ENCODE measurements at regions not wholly inside any gene's neighbourhood (a gene's known extent, or its start where the extent isn't known, plus 50 kb on each side); places are given as distances from the start of the nearest gene placed in this dataset.

- TF ChIP-seq CREB1 (IDR thresholded peaks at IDR 0.05; ENCODE audit: low read depth) (no peak), ZBTB7A (IDR thresholded peaks at IDR 0.05; ENCODE audit: low read depth) (no peak), TCF12 (IDR thresholded peaks at IDR 0.05; ENCODE audit: low read depth) (no peak), RAD21 (IDR thresholded peaks at IDR 0.05; ENCODE audit: low read depth) (no peak), TAF1 (IDR thresholded peaks at IDR 0.05; ENCODE audit: low read depth) (no peak), REST (IDR thresholded peaks at IDR 0.05; ENCODE audit: low read depth) (no peak), EP300 (IDR thresholded peaks at IDR 0.05; ENCODE audit: borderline replicate concordance) (no peak)
These were observed 214.9 kb downstream of the GASK1B start for GRCh38 chr4:157957905-157958304.

GRCh38 chr4:157942017-157942416, 230.8 kb downstream of the GASK1B start:
- no peak for TF ChIP-seq REST (IDR thresholded peaks at IDR 0.05; ENCODE audit: low read depth)
- TF ChIP-seq CEBPB (IDR thresholded peaks at IDR 0.05), result no peak
- TF ChIP-seq TAF1 (IDR thresholded peaks at IDR 0.05; ENCODE audit: low read depth), result no peak

GRCh38 chr4:157934151-157934550, 238.7 kb downstream of the GASK1B start:
- TF ChIP-seq EP300 (IDR thresholded peaks at IDR 0.05; ENCODE audit: borderline replicate concordance), result no peak
- TF ChIP-seq FOXM1 (IDR thresholded peaks at IDR 0.05; ENCODE audit: borderline replicate concordance, low read depth), result no peak
- TF ChIP-seq YY1 (IDR thresholded peaks at IDR 0.05; ENCODE audit: low read depth), result no peak
- no peak for TF ChIP-seq CREB1 (IDR thresholded peaks at IDR 0.05; ENCODE audit: low read depth)

GRCh38 chr4:157932936-157933335, 239.9 kb downstream of the GASK1B start:
- TF ChIP-seq RAD21 (IDR thresholded peaks at IDR 0.05; ENCODE audit: low read depth), result no peak
- TF ChIP-seq CEBPB (IDR thresholded peaks at IDR 0.05), result no peak
- no peak for TF ChIP-seq TCF12 (IDR thresholded peaks at IDR 0.05; ENCODE audit: low read depth)
- TF ChIP-seq NFIC (IDR thresholded peaks at IDR 0.05), result no peak
- TF ChIP-seq FOXM1 (IDR thresholded peaks at IDR 0.05; ENCODE audit: borderline replicate concordance, low read depth), result no peak
- TF ChIP-seq TAF1 (IDR thresholded peaks at IDR 0.05; ENCODE audit: low read depth), result no peak

- no peak for TF ChIP-seq USF1 (IDR thresholded peaks at IDR 0.05)
- no peak for TF ChIP-seq EP300 (IDR thresholded peaks at IDR 0.05; ENCODE audit: borderline replicate concordance)
- TF ChIP-seq RAD21 (IDR thresholded peaks at IDR 0.05; ENCODE audit: low read depth), result no peak
- no peak for TF ChIP-seq MAX (IDR thresholded peaks at IDR 0.05)
- no peak for TF ChIP-seq NFIC (IDR thresholded peaks at IDR 0.05)
- no peak for TF ChIP-seq ZBTB7A (IDR thresholded peaks at IDR 0.05; ENCODE audit: low read depth)
- no peak for TF ChIP-seq REST (IDR thresholded peaks at IDR 0.05; ENCODE audit: low read depth)
- no peak for TF ChIP-seq CEBPB (IDR thresholded peaks at IDR 0.05)
- no peak for TF ChIP-seq EGR1 (IDR thresholded peaks at IDR 0.05)
- TF ChIP-seq FOXM1 (IDR thresholded peaks at IDR 0.05; ENCODE audit: borderline replicate concordance, low read depth), result no peak
- no peak for TF ChIP-seq TAF1 (IDR thresholded peaks at IDR 0.05; ENCODE audit: low read depth)
- TF ChIP-seq TEAD4 (IDR thresholded peaks at IDR 0.05), result no peak
- TF ChIP-seq CREB1 (IDR thresholded peaks at IDR 0.05; ENCODE audit: low read depth), result no peak
- no peak for TF ChIP-seq YY1 (IDR thresholded peaks at IDR 0.05; ENCODE audit: low read depth)
These were observed 243.3 kb downstream of the GASK1B start for GRCh38 chr4:157929486-157929885.

Data from Ishikawa (cell line).